ENCODE measurements at regions not wholly inside any gene's neighbourhood (a gene's known extent, or its start where the extent isn't known, plus 50 kb on each side); places are given as distances from the start of the nearest gene placed in this dataset.

DNA sequence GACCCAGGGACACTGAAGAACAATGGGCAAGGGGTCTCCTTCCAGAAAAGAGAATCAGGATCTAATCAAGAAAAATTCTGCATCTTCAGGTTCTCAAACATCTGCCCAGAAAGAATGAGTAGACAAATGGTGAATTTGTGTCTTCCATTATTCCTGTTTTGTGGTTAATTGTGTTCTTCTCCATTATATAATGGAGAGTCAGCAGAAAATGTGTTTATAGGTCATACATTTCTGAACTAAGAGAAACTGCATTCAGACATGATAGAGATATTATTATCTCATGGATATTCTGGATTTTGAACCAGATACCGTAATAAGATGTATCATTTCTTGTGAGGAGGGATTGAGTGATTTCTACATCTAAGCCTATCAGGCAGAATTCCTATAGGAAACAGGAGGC lies 581.7 kb upstream of the JAG1 start:
- TF ChIP-seq EZH2phosphoT487 (IDR thresholded peaks at IDR 0.05; ENCODE audit: borderline replicate concordance, low read depth, low read length) = no peak
- TF ChIP-seq, protein P1, sequence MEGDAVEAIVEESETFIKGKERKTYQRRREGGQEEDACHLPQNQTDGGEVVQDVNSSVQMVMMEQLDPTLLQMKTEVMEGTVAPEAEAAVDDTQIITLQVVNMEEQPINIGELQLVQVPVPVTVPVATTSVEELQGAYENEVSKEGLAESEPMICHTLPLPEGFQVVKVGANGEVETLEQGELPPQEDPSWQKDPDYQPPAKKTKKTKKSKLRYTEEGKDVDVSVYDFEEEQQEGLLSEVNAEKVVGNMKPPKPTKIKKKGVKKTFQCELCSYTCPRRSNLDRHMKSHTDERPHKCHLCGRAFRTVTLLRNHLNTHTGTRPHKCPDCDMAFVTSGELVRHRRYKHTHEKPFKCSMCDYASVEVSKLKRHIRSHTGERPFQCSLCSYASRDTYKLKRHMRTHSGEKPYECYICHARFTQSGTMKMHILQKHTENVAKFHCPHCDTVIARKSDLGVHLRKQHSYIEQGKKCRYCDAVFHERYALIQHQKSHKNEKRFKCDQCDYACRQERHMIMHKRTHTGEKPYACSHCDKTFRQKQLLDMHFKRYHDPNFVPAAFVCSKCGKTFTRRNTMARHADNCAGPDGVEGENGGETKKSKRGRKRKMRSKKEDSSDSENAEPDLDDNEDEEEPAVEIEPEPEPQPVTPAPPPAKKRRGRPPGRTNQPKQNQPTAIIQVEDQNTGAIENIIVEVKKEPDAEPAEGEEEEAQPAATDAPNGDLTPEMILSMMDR (conservative IDR thresholded peaks at IDR 0.05; ENCODE audit: low read length) = no peak
- Histone ChIP-seq H2AFZ (ENCODE audit: low read length) (no peak overlapping the region), H3K4me2 (ENCODE audit: low read length) (no peak overlapping the region), H3K79me2 (ENCODE audit: insufficient read depth, low read depth, low read length) (no peaks in the 10 kb centered on the region), H3K9me2 (ENCODE audit: insufficient read depth, low read length) (no peaks in the 10 kb centered on the region), H4K20me1 (ENCODE audit: insufficient read depth, low read length) (no peaks in the 10 kb centered on the region), H3K9me3 (ENCODE audit: low read length) (no peaks in the 10 kb centered on the region), H3K27ac (ENCODE audit: low read depth, low read length, poor library complexity, severe bottlenecking) (no peak overlapping the region), H3K4me1 (ENCODE audit: insufficient read depth, low read length, poor library complexity, severe bottlenecking) (no peaks in the 10 kb centered on the region), H3K4me3 (ENCODE audit: low read depth, low read length, poor library complexity, severe bottlenecking) (no peak overlapping the region), H3K36me3 (ENCODE audit: insufficient read depth, low read length) (no peaks in the 10 kb centered on the region)
- ChIA-PET CTCF (ENCODE audit: unreplicated experiment) (no interaction called here), POLR2A (no interaction called here)
- no TSS peak for BruUV-seq (replicated peaks)
- DNase-seq (ENCODE audit: low spot score) = no peak
- intact Hi-C loops (cut with micrococcal nuclease; ENCODE audit: unreplicated experiment) = no loop called here

DNA sequence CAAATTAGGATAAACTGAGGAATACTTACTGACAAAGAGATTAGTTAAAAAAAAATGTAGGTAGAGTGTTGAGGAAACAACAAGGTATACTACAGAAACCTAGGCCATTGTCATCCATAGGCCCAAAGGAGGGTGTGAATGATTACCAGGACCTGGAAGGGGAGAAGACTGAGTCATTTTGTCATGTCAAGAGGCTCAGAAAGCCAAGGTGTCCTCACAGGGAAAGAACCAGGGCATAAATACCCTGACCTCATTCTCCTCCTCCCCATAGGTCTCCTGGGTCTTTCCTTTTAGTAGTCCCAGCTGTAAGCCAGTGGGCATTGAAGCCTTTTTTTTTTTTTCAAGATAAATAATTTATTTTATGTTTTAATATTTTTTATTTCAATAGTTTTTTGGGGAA lies 582.1 kb upstream of the JAG1 start:
- intact Hi-C loops (cut with micrococcal nuclease; ENCODE audit: unreplicated experiment) = no loop called here
- no peaks in the 10 kb centered on the region for H3K36me3 ChIP-seq (ENCODE audit: insufficient read depth, low read length)
- CTCF ChIA-PET (ENCODE audit: unreplicated experiment) = no interaction called here
- H3K79me2 ChIP-seq (ENCODE audit: insufficient read depth, low read depth, low read length) = no peaks in the 10 kb centered on the region
- no peaks in the 10 kb centered on the region for H3K4me1 ChIP-seq (ENCODE audit: insufficient read depth, low read length, poor library complexity, severe bottlenecking)
- no peak overlapping the region for H3K4me2 ChIP-seq (ENCODE audit: low read length)
- BruUV-seq (replicated peaks) = no TSS peak
- TF ChIP-seq EZH2phosphoT487 (IDR thresholded peaks at IDR 0.05; ENCODE audit: borderline replicate concordance, low read depth, low read length) = no peak
- TF ChIP-seq, protein P1 (conservative IDR thresholded peaks at IDR 0.05; ENCODE audit: low read length) = no peak
- H3K9me3 ChIP-seq (ENCODE audit: low read length) = no peaks in the 10 kb centered on the region
- POLR2A ChIA-PET = no interaction called here
- no peak overlapping the region for H2AFZ ChIP-seq (ENCODE audit: low read length)
- no peak for DNase-seq (ENCODE audit: low spot score)
- no peaks in the 10 kb centered on the region for H4K20me1 ChIP-seq (ENCODE audit: insufficient read depth, low read length)
- H3K4me3 ChIP-seq (ENCODE audit: low read depth, low read length, poor library complexity, severe bottlenecking) = no peak overlapping the region
- H3K27ac ChIP-seq (ENCODE audit: low read depth, low read length, poor library complexity, severe bottlenecking) = no peak overlapping the region
- no peaks in the 10 kb centered on the region for H3K9me2 ChIP-seq (ENCODE audit: insufficient read depth, low read length)

DNA sequence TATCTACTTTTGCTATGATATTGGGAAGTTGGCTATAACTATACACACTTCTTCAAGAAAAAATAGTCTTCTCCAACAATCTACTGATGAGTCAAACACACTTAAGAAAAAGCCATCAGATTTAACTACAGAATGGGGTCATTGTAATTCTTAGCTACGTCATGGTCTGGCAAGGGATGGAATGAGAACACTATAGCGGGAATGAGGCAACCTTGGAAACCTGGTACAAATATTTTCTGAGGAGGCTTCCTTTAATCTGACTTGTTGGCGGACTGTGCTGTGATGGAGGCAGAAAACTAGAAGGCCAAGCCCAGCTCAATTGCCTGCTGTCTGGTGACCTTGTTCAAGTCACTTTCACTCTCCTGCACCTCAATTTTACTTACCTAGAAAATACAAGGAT lies 586.8 kb upstream of the JAG1 start:
- intact Hi-C loops (cut with micrococcal nuclease; ENCODE audit: unreplicated experiment) = no loop called here
- Histone ChIP-seq H3K36me3 (ENCODE audit: insufficient read depth, low read length) (no peaks in the 10 kb centered on the region), H3K4me3 (ENCODE audit: low read depth, low read length, poor library complexity, severe bottlenecking) (no peak overlapping the region), H3K4me1 (ENCODE audit: insufficient read depth, low read length, poor library complexity, severe bottlenecking) (no peaks in the 10 kb centered on the region), H4K20me1 (ENCODE audit: insufficient read depth, low read length) (no peaks in the 10 kb centered on the region), H2AFZ (ENCODE audit: low read length) (no peak overlapping the region), H3K4me2 (ENCODE audit: low read length) (no peak overlapping the region), H3K27ac (ENCODE audit: low read depth, low read length, poor library complexity, severe bottlenecking) (no peak overlapping the region), H3K9me2 (ENCODE audit: insufficient read depth, low read length) (no peaks in the 10 kb centered on the region), H3K9me3 (ENCODE audit: low read length) (no peaks in the 10 kb centered on the region), H3K79me2 (ENCODE audit: insufficient read depth, low read depth, low read length) (no peaks in the 10 kb centered on the region)
- TF ChIP-seq, protein P1 (conservative IDR thresholded peaks at IDR 0.05; ENCODE audit: low read length) = no peak
- no peak for TF ChIP-seq EZH2phosphoT487 (IDR thresholded peaks at IDR 0.05; ENCODE audit: borderline replicate concordance, low read depth, low read length)
- ChIA-PET POLR2A (interaction anchor here (0.6 kb wide), 1 partner anchor 76 kb away, joined by 4 read pairs; no protein-coding TSS in a partner anchor), CTCF (ENCODE audit: unreplicated experiment) (no interaction called here)
- no peak for DNase-seq (ENCODE audit: low spot score)
- no TSS peak for BruUV-seq (replicated peaks)
